ENCODE measurements at regions not wholly inside any gene's neighbourhood (a gene's known extent, or its start where the extent isn't known, plus 50 kb on each side); places are given as distances from the start of the nearest gene placed in this dataset.

- TF ChIP-seq CTCF (IDR thresholded peaks at IDR 0.05; ENCODE audit: low read depth, low read length, poor library complexity, severe bottlenecking), result no peak
- TF ChIP-seq EZH2phosphoT487 (IDR thresholded peaks at IDR 0.05; ENCODE audit: borderline replicate concordance, low read length), result no peak
Measured at GRCh38 chr6:145283856-145284255, 451.5 kb downstream of the EPM2A start.
